HG02884 (cell line): ENCODE measurements at regions not wholly inside any gene's neighbourhood (a gene's known extent, or its start where the extent isn't known, plus 50 kb on each side); places are given as distances from the start of the nearest gene placed in this dataset.

Experiments used
- ATAC-seq: cut with Tn5 transposase; IDR thresholded peaks from one replicate; pipeline ENCODE4 v1.9.1; 2021; ENCODE audit warnings: mild to moderate bottlenecking, moderate library complexity; ENCODE audit not compliant: unreplicated experiment

DNA sequence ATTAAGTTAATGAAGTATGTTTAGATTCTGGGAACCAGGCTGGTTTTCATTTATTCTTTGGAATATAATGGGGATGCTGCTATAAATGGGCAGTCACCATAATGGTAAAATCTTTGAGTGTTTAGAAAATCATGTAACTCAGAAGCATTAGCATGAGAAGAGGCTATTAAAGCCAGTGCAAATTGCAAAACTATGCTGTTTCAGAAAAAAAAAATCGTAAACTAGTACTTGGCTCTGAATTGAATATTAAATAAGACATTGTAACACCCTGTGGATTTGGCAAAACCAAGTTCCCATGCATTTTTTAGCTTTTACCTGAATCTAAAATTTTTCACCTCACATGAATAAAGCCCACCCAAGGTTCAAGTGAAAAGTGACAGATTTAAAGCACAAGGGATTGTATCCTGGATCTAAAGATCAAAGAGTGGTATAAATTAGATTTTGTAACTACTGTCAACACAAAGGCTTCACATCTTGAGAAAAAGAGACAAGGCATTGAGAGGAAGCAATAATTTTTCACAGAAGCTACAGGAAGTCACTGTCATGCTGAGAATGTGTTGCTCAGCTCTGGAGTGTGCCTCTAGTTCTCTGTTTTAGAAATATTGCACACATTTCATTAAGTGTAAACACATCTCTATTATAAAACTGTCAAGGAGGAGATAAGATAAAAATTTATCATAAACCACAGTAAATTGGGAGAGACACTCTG lies 142.2 kb downstream of the ABCA8 start:
- ATAC-seq: no peak

DNA sequence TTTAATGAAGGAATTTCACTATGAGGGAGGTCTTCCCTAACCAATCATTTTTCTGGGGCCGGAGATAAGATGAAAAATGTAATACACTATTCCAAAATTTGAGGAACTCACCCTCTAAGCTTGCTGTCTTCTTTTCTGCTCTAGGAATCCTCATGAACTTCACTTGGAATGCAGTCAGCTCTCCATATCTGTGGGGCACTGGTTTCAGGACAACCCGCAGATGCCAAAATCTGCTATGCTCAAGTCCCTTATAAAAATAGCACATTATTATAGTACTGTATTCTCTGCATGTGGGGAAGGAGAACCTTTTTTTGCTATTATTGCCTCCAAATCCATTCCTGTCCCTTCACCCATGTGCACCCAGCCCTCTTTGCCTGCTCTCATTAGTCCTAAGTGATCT lies 146.0 kb downstream of the ABCA8 start:
- no peak for ATAC-seq

DNA sequence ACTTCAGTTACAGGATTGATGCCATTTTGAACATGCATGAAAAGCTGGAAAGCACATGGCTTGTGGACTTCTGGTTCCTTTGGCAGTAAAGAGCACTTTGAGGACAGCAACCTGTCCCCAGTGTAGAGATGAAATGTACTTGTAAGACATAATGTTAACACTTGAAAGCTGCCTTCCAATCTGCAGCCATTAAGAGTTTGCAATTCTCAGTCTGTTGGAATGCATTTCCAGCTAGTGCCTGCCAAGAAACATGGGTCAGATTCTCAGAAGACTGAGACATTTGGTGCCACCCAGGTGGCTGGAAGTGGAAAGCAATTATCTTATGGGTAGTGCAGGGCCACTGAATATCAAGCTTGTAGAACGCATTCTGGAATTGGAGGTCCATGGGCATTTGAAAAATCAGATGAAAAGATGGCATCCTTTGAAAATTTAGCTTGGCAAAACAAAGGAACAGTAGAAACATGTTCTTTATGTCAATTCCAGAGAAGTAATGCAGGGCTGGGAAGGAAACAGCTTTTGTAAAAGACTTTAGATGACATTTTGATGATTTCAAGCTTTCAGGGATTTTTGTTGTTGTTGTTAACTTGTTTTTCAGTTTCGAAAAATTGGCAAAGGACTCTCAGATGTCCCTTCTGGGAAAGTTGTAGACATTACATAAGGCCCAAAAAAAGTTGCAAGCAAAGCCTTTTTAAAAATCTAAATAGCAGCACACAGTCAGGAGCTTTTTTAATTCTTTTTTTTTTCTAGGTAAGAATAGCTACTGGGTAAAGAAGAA lies 147.0 kb downstream of the ABCA8 start:
- no peak for ATAC-seq

DNA sequence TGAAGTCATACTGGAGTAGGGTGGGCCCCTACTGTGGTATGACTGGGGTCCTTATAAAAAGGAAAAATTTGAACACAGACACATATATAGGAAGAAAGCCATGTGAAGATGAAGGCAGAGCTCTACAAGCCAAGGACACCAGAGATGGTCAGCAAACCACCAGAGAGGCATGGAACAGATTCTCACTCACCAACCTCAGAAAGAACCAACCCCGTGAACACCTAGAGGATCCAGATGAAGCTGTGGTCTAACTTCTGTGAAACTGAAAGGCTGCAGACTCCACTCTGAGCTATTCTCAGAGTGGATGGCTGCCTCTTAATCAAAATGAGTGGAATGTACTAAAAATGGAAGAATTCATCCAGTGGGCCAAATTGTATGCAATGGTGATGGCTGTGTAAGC lies 149.6 kb downstream of the ABCA8 start:
- ATAC-seq: no peak

DNA sequence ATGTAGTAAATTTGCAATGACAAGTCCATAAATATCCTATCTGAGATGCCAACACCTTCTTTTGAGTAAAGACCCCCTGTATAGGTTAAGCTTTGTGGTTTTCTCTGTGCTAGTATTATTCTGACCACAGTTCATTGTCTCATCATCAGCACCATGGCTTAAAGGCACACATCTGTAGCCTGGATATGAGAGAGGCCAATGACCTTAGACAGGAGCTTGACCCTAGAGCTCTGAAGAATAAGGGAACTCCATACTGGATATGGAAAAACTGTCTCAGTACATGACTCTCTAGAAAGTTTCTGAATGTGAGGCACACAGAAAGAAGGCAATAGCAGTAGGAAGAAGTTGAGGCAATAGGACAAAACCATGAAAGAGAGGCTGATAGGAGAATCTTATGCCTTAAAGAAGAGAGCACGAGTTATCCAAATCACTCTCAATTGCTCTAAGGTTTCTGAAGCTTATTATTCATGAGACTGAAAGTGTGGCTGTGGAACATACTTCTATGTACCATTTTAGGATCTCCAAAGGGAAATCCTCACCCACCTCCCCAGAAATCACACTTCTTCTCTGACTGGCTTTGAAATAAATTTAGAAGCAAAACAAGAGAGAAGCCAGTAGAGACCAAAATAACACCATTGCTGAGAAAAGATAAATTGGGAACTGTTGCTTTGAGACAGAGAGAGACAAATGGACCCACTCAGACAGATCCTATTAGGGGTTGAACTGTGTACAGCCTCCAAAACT lies 150.2 kb downstream of the ABCA8 start:
- no peak for ATAC-seq

DNA sequence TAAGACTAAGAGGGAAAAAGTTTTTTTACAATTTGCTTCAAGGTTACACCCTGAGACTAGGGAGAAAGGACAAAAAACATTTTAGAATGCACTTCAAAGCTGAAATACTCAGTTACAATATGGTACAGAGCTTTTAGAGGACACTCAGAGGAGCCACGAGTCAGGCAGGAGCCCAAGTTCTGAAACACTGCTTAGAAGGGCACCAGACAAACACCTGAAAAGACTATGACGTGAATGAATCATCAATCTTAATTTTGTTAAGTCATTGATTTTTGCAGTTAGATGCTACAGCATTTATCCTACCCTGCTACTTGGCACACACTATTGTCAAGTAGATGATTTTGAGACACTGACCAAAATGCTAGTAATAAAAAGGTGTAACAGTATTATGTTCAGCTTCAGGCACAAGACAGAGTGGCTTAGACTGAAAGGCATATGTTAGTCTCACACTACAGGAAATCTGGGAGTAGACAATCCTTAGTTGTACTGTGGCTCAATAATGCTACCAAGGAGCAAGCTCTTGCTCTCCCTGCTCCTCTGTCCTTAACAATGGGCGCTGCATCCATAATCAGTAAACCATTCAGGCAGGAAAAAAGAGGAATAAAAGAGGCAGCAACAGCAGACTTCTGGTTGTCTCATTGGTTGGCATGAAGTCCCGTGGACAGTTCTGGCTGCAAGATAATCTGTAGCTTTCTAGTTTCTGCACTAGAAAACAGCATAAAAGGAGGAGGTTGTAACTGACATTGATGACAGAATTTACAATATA lies 151.8 kb downstream of the ABCA8 start:
- ATAC-seq: no peak

DNA sequence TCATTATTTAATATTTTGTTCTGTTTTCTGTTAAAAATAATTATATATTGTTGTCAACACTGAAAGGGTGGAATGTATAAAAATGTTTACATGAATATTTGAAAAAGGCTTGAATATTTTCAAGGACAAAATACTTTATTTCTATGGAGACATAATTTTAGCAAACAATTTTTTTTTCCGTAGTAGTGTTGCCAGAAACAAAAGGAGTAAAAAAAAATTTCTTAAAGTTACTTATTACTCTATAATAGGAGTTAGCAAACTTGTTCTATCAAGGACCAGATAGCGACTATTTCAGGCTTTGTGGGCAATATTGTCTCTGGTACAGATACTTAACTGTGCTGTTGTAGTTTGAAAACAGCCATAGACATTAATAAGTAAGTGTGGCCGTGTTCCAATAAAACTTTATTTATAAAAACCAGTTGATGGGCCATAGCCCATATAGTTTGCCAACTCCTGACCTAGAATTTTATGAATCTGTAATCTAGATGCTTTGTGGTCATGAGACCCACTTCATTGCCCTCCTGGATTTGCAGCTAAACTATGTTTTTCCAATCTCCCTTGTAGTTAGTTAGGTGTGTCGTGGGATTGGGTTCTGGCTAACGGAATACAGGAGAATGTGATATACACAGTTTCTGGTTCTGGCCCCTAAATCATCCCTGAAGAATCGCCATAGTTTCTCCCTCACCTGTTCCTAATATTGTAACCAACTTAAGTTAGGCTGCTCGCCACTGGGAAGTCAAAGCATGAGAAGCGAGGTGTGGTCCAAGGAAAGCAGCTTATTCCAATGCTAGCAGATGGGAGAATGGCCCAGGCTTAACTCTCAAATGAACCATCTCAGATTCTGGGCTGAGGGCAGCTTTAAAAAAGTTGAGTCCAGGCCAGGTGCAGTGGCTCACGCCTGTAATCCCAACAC lies 153.6 kb downstream of the ABCA8 start:
- no peak for ATAC-seq

DNA sequence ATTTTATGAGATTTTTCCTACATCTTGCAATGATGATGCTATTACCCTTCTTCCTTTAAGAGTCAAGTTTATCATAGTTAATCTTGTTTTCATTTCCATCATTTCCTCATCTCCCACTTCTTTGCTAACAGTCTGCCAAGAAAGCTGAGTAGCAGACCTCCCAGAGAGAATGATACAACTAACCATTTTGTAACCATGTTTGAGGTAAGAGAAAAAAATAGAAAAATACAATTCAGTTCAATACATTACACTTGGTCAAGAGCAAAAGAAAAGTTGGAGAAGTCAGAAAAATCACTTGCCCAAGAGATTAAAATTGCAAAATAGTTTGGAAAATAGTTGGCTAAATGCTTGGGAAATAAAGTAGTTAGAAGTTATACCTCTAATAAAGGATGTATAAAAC lies 154.4 kb downstream of the ABCA8 start:
- ATAC-seq: no peak

DNA sequence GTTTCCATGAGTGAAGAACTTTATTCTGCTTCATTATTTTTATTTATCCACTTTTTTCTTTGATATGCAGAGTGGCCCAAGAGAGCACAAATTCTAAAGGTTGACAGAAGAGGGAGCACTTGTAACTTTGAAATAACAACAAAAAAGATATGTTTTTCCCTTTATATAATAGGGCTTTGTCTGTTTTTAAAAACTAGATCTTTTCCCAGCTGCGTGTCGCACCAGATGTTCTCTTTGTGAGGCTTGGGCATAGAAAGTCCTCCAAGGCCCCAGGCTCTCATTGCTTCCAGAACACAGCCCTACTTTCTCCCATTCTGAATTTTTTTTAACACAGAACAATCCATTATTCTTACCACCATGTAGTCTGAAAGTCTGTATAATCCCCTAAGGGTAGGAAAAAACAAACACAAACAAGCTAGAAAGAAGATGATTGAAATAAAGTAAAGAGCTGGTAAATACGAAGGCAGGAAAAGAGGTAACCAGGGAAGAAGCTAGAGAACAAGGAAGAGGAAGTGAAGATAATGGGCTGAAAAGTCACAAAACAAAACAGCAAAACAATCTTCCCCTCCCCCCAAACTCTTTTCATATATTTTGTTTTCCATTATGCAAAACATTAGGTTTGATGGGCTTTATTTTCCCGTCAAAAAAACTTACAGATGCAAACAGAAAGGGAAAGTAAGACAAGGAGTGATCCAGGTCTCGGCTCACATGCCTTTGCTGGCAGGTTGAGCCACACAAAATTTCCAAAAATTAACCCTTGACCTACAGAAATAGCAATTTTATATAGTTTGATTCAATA lies 160.4 kb downstream of the ABCA8 start:
- ATAC-seq: no peak

DNA sequence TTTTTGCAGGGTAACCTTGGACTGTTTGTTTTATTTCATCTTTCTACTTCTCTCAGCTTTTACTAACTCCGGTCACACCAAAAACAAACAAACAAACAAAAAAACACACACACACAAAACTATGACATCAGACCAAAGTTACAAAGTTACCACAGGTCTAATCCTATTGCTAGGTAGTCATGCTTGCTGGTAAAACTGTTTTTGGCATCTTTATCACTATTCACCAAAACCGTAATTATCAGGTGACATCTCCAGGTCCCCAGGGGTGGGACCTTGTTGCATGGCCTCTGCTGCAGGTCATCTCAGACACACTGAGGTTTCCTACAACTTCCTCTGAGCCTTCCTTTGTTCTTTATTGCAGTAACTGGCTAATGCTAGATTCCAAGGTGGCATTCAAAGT lies 162.3 kb downstream of the ABCA8 start:
- ATAC-seq: no peak

DNA sequence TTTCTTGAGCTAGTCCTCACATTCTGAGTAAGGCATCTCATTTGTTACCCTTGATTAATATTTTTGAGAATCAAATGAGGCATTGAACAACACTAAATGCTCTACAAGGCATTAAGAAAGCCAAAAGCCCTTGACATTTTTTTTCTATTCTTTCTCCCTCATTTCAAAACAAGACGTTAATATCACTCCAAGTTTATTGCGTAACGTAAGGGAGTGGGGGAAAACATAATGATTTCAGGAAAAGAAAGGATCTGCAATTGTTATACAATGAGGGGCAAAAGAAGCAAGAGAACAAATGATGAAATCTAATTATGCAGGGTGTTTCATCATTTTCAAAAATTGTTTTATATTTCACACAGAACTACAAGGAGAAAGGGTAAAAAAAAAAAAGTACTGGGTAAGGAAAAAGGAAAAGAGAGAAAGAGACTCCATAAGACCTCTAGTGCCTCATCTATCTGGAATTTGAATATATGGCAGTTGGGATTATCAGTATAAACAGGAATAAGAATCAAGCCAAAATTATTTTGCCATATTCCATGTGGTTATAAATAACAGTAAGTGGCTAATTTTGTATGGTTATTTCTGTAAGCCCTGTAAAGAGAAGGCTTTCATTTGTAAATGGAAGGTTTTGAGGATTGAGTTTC lies 163.0 kb downstream of the ABCA8 start:
- no peak for ATAC-seq

DNA sequence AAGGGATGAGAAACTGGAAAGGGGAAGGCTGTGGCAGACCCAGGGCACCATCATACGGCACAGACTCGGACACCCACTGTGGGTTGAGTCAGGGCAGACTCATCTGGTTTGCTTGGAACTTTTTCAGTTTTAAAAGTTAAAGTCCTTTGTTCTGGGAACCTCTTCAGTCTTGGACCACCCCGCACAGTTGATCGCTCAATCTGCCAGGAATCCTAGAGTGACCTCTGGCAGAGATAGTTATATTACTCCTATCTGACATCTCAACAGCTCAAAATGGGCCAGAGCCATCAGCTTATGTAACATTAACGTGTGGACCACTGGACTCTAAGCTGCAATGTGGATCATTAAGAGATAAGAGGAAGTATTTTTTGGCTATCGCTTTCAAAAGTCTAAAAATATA lies 164.3 kb downstream of the ABCA8 start:
- no peak for ATAC-seq

DNA sequence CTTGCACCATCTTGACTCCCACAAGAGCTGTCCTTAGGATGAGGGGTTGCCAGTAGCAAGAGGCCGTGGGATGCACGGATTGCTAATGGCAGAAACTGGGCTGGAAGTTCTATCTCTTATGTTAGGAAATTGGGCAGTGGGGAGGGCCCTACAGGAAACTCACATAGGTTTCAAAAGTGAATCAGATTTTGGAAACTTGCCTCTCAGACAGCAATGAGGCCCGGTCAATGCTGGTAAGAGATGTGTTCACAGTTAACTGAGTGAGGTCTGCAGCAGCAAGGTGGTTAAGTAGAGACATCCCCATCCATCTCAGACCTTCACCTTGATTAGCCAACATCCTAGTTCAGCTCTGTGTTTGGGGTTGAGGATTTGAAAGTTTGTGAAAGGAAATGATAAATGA lies 164.7 kb downstream of the ABCA8 start:
- ATAC-seq: no peak

DNA sequence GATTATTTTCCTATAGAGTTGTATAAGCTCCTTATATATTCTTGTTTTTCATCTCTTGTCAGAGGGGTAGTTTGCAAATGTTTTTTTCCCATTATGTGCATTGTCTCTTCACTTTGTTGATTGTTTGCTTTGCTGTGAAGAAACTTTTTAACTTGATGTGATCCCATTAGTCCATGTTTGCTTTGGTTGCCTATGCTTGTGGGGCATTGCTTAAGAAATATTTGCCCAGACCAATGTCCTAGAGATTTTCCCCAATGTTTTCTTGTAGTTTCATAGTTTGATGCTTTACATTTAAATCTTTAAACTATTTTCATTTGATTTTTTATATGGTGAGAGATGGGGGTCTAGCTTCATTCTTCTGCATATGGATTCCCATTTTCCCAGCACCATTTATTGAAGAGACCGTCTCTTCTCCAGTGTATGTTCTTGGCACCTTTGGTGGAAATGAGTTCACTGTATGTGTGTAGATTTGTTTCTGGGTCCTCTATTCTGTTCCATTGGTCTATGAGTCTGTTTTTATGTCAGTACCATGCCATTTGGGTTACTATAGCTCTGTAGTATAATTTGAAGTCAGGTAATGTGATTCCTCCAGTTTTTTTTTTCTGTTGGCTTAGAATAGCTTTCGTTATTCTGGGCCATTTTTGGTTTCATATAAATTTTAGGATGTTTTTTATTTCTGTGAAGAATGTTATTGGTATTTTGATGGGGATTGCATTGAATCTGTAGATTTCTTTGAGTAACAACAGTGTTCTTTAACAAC lies 165.8 kb downstream of the ABCA8 start:
- ATAC-seq: no peak

DNA sequence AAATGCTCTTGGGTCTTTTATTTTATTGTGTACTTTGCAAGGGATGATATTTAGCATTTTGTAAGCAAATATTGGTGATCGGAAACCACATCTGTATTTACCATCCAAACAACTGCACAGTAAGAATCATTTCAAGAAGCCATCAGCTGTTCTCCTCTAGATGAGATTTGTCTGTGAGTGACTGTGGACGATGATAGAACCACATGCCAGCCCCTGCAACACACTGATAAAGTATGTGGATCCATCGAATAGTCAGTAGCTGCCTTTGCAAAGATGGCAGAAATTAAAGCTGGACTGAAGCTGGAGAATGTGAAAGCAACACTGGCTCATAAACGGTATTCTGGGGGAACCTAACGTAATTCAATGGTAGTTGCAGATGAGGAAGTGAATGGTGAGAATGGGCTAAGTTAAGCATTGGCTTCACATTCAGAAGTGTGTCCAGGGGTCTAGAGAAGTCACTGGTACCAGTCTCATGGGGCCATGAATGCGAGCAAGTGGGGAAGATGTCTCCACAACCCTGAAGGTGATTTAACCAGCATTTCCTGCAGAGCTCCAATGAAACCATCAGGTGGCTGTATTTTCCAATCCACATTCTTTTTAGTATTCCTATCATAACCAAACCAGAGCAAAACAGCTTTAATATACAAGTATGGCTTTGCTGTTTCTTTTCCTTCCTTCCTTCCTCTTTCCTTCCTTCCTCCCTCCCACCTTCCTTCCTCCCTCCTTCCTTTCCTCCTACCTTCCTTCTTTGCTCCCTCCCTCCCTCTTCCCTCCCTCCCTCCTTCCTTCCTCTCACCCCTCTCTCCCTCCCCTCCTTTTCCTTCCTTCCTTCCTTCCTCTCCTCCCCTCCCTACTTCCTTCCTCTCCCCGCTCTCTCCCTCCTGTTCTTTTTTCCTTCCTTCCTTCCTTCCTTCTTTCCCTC lies 169.4 kb downstream of the ABCA8 start:
- ATAC-seq: no peak

DNA sequence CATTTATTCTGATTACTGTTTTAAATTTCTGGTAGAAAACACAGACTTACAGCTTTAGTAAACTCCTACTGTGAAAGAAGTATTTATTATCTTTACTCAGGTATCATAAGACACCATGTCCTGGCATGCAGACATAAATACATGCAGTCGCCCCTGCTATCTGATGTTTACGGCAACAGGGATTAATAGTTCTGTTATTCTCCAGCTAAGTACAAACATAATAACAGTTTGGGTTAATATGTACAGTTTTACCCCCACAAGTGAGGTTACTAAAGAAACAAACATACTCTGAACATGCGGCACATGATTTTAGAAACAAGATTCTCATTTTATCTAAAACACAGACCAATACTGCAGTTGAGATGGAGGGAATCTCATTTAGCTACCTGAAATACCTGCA lies 170.8 kb downstream of the ABCA8 start:
- no peak for ATAC-seq

DNA sequence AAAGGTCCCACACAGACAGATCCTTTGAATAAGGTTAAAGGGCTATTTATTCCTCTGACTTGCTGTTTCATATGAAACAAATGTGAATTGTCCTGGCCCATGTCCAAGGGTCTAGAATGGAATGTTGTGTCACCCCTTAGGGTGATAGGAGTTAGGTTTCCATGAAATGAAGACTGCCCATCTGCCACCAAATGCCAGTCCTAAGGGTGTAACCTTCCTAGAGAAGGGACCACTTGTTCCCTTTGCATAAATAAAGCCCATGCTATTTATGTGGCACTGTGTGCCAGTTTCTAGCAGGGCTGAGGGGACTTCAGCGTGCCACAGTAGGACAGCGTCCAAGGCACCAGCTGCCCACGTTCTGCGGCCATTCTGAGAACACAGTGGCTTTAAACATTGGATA lies 171.3 kb downstream of the ABCA8 start:
- ATAC-seq: no peak
